IPS-18a (cell line): ENCODE measurements at regions not wholly inside any gene's neighbourhood (a gene's known extent, or its start where the extent isn't known, plus 50 kb on each side); places are given as distances from the start of the nearest gene placed in this dataset.

Experiments
- H3K27ac ChIP-seq: one replicate; pipeline ENCODE4 v1.5.1; 2013; ENCODE audit warnings: low read length
- H3K27me3 ChIP-seq: one replicate; pipeline ENCODE4 v1.6.1; 2013; ENCODE audit warnings: mild to moderate bottlenecking, low read length; ENCODE audit not compliant: control insufficient read depth, insufficient read depth
- H3K36me3 ChIP-seq: one replicate; pipeline ENCODE4 v1.6.1; 2013; ENCODE audit warnings: low read depth, low read length; ENCODE audit not compliant: control insufficient read depth
- H3K4me1 ChIP-seq: one replicate; pipeline ENCODE4 v1.6.1; 2013; ENCODE audit warnings: low read depth, low read length; ENCODE audit not compliant: control insufficient read depth
- H3K4me3 ChIP-seq: one replicate; pipeline ENCODE4 v1.5.1; 2013; ENCODE audit warnings: low read length
- H3K9ac ChIP-seq: one replicate; pipeline ENCODE4 v1.6.1; 2013; ENCODE audit warnings: mild to moderate bottlenecking, low read length, moderate library complexity
- H3K9me3 ChIP-seq: one replicate; pipeline ENCODE4 v1.6.1; 2013; ENCODE audit warnings: low read depth, low read length; ENCODE audit not compliant: control insufficient read depth

- no peak overlapping the region for H3K27ac ChIP-seq
- H3K4me3 ChIP-seq: no peak overlapping the region
- no peaks in the 10 kb centered on the region for H3K4me1 ChIP-seq
- H3K9me3 ChIP-seq: no peaks in the 10 kb centered on the region
- no peaks in the 10 kb centered on the region for H3K36me3 ChIP-seq
- no peaks in the 10 kb centered on the region for H3K27me3 ChIP-seq
- H3K9ac ChIP-seq: no peak overlapping the region
These were observed 616.1 kb upstream of the ADAMTS5 start for GRCh38 chr21:27582948-27583430.

- H3K36me3 ChIP-seq: no peaks in the 10 kb centered on the region
- H3K27me3 ChIP-seq: no peaks in the 10 kb centered on the region
- H3K9me3 ChIP-seq: no peaks in the 10 kb centered on the region
- H3K27ac ChIP-seq: no peak overlapping the region
- H3K4me1 ChIP-seq: no peaks in the 10 kb centered on the region
- H3K9ac ChIP-seq: no peak overlapping the region
- H3K4me3 ChIP-seq: no peak overlapping the region
These were observed 615.5 kb upstream of the ADAMTS5 start for GRCh38 chr21:27582246-27582947.

DNA sequence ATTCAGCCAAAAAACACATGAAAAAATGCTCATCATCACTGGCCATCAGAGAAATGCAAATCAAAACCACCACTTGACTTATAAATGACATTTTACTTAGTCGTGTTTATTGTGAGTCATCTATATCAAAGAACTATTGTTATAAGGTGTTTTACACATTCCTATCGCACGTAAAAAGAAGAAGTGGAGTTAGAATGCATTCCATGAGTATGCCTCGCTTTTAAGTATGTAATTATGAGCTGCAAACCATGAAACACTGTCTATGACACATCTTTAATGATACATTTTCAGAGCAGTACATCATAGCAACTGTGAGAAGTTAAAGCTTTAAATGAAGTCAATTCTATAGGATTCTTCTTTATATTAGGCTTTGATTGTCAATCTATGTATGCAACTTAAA is 614.3 kb upstream of the ADAMTS5 start:
- H3K9me3 ChIP-seq: no peaks in the 10 kb centered on the region
- H3K27me3 ChIP-seq: no peaks in the 10 kb centered on the region
- no peak overlapping the region for H3K9ac ChIP-seq
- H3K27ac ChIP-seq: no peak overlapping the region
- H3K4me3 ChIP-seq: no peak overlapping the region
- H3K4me1 ChIP-seq: no peaks in the 10 kb centered on the region
- H3K36me3 ChIP-seq: no peaks in the 10 kb centered on the region

GRCh38 chr21:27580276-27580675 is 613.4 kb upstream of the ADAMTS5 start:
- Histone ChIP-seq H3K9ac (no peak overlapping the region), H3K27me3 (no peaks in the 10 kb centered on the region), H3K36me3 (no peaks in the 10 kb centered on the region), H3K9me3 (no peaks in the 10 kb centered on the region), H3K4me3 (no peak overlapping the region), H3K27ac (no peak overlapping the region), H3K4me1 (no peaks in the 10 kb centered on the region)

GRCh38 chr21:27578741-27579265 is 611.9 kb upstream of the ADAMTS5 start:
- H3K4me1 ChIP-seq: no peaks in the 10 kb centered on the region
- H3K9me3 ChIP-seq: no peaks in the 10 kb centered on the region
- no peak overlapping the region for H3K27ac ChIP-seq

DNA sequence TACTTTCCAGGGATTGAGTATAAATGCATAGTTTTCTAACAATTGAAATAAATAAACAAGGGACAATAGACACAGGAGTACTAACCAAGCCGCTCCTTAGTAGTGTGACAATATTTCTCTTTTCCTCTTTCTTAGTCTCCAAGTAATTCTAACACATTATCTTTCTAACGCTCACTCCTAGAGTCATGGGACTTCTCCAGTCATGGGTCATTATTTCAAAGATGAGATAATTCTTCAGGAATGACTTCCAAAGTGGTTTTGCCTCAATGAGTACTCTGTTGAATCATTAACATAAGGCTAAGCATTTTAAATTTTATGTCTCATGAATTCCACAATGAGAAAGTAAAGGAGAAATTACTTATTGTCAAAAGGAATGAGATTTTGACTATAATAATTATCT is 605.8 kb upstream of the ADAMTS5 start:
- no peaks in the 10 kb centered on the region for H3K4me1 ChIP-seq
- no peaks in the 10 kb centered on the region for H3K36me3 ChIP-seq
- no peaks in the 10 kb centered on the region for H3K27me3 ChIP-seq
- H3K27ac ChIP-seq: no peak overlapping the region
- no peak overlapping the region for H3K4me3 ChIP-seq
- no peaks in the 10 kb centered on the region for H3K9me3 ChIP-seq
- no peak overlapping the region for H3K9ac ChIP-seq

More at GRCh38 chr21:27578741-27579265, 611.9 kb upstream of the ADAMTS5 start:
- Histone ChIP-seq H3K9ac (no peak overlapping the region), H3K27me3 (no peaks in the 10 kb centered on the region), H3K36me3 (no peaks in the 10 kb centered on the region), H3K4me3 (no peak overlapping the region)

DNA sequence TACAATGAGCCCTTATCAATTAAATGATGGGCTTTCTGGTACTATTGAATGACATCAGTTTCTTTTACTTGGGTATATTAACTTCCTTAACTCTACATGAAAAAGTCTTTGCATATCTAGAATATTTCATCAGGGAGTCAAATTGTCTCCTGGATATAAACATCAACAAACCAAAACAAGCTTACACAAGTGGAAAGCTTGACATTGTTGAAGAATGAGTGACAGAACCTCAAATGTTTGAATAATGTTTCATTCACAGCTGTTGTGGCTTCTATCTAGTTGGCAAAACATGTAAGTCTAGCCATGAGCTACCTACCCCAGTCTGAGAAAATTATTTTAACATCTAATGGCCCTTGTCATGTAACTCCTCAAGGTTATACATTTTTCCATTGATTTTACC is 604.8 kb upstream of the ADAMTS5 start:
- Histone ChIP-seq H3K27me3 (no peaks in the 10 kb centered on the region), H3K9me3 (no peaks in the 10 kb centered on the region), H3K4me1 (no peaks in the 10 kb centered on the region), H3K36me3 (no peaks in the 10 kb centered on the region), H3K4me3 (no peak overlapping the region), H3K9ac (no peak overlapping the region), H3K27ac (no peak overlapping the region)

- Histone ChIP-seq H3K4me3 (no peak overlapping the region), H3K9ac (no peak overlapping the region), H3K27me3 (no peaks in the 10 kb centered on the region), H3K27ac (no peak overlapping the region), H3K36me3 (no peaks in the 10 kb centered on the region), H3K9me3 (no peaks in the 10 kb centered on the region), H3K4me1 (no peaks in the 10 kb centered on the region)
These were observed 603.5 kb upstream of the ADAMTS5 start for GRCh38 chr21:27570306-27570868.

DNA sequence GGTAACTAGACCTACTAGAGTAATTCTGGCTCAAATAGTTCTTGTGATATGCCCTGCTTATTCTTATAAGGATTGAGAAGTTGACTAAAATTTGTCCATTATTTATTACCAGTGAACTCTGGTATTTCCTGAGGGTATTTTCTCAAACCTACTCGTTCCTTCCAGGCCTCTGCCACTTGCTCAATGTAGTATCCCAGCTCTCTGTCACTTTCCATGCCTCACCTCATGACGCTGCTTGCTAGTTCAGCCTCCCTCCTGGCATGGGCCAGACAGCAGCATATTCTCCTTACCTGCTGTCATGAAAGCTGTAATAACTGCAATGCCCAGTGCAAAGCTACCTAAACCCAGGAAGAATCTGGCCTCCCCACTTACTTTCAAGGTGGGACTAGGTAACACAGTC is 602.9 kb upstream of the ADAMTS5 start:
- Histone ChIP-seq H3K4me3 (no peak overlapping the region), H3K36me3 (no peaks in the 10 kb centered on the region), H3K9ac (no peak overlapping the region), H3K4me1 (no peaks in the 10 kb centered on the region), H3K9me3 (no peaks in the 10 kb centered on the region), H3K27me3 (no peaks in the 10 kb centered on the region), H3K27ac (no peak overlapping the region)

DNA sequence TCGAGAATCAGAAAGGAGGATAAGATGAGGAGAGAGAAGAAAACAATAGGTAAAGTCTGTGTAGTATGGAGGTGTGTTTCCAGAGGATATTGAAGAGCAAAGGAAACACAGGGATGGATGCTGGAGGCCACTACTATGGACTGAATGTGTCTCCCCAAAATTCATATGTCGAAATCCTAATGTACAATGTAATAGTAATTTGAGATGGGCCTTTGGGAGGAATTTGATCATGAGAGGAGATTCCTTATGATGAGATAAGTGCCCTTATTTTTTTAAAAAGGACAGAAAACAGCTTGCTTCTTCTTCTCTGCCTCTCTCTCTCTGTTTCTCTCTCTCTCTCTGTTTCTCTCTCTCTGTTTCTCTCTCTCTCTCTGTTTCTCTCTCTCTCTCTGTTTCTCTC is 602.2 kb upstream of the ADAMTS5 start:
- Histone ChIP-seq H3K4me1 (no peaks in the 10 kb centered on the region), H3K4me3 (no peak overlapping the region), H3K9ac (no peak overlapping the region), H3K36me3 (no peaks in the 10 kb centered on the region), H3K9me3 (no peaks in the 10 kb centered on the region), H3K27ac (no peak overlapping the region), H3K27me3 (no peaks in the 10 kb centered on the region)

GRCh38 chr21:27567381-27567780 is 600.5 kb upstream of the ADAMTS5 start:
- Histone ChIP-seq H3K9me3 (no peaks in the 10 kb centered on the region), H3K4me3 (no peak overlapping the region), H3K36me3 (no peaks in the 10 kb centered on the region), H3K9ac (no peak overlapping the region), H3K4me1 (no peaks in the 10 kb centered on the region), H3K27me3 (no peaks in the 10 kb centered on the region), H3K27ac (no peak overlapping the region)

GRCh38 chr21:27566521-27566920 is 599.6 kb upstream of the ADAMTS5 start:
- no peaks in the 10 kb centered on the region for H3K4me1 ChIP-seq
- no peak overlapping the region for H3K9ac ChIP-seq
- H3K4me3 ChIP-seq: no peak overlapping the region
- H3K27ac ChIP-seq: no peak overlapping the region
- H3K27me3 ChIP-seq: no peaks in the 10 kb centered on the region
- H3K36me3 ChIP-seq: no peaks in the 10 kb centered on the region
- no peaks in the 10 kb centered on the region for H3K9me3 ChIP-seq
